ENCODE measurements at regions not wholly inside any gene's neighbourhood (a gene's known extent, or its start where the extent isn't known, plus 50 kb on each side); places are given as distances from the start of the nearest gene placed in this dataset.

DNA sequence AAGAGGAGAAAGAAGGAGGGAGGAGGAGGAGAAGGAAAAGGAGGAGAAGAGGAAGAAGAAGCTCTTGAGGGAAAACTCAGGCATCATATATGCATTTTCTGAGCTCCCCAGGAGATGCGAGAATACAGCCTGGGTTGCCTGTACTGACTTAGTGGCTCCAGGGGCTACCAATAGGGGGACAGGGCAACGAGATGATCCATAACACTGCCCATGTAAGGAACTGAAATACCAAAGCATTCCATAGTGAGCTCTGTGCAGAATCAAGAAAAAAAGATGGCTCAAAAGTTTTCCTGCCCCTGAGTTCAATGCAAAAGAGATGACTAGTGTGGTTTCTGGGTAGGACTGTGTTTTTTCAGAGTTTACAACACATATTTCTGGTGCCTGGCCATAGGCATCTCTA lies 258.7 kb downstream of the ALDH8A1 start:
- CTCF ChIA-PET (ENCODE audit: low intra/inter-chr PET ratio) = no interaction called here

DNA sequence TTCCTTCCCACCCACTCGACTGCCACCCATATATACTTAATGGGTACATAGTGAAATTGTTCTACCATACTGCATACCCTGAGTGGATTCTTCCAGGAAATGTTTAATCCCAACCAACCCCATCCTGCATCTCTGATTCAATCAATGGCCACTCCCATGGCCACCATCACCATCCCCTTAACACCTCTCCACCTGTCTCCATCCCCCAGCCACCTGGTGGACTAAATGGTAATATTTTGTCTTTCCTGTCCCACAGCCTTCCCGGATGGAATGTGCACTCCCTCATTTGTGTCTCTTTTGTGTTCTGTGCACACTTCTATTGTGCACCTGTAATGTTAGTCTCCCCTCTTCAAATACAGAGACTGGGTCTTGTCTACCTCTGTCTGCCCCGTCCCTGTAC lies 259.9 kb downstream of the ALDH8A1 start:
- Histone ChIP-seq H3K9ac (ENCODE audit: insufficient read depth in 1 of 2, low read depth in 2 of 2, low read length in 2 of 2) (no peak overlapping the region), H2AFZ (ENCODE audit: low read depth, low read length) (no peak overlapping the region), H4K20me1 (replicated peaks; ENCODE audit: control insufficient read depth, insufficient read depth, low read length) (no peaks in the 10 kb centered on the region), H3K4me2 (ENCODE audit: insufficient read depth, low read length) (no peak overlapping the region), H3K36me3 (ENCODE audit: control insufficient read depth, insufficient read depth, low read length) (no peaks in the 10 kb centered on the region), H3K79me2 (ENCODE audit: control insufficient read depth, insufficient read depth, low read length) (no peaks in the 10 kb centered on the region), H3K9me3 (replicated peaks; ENCODE audit: control insufficient read depth, insufficient read depth, low read depth, low read length) (no peaks in the 10 kb centered on the region), H3K27me3 (ENCODE audit: control insufficient read depth in 2 of 2, insufficient read depth in 2 of 2, low read length in 2 of 2) (peaks cover 0 to 13% of the 10 kb centered on the region in 2 experiments; a peak in 2 of 5 replicates), H3K4me1 (replicated peaks in 1 of 2; ENCODE audit: control insufficient read depth in 2 of 2, insufficient read depth in 2 of 2, low read length in 2 of 2) (no peaks in the 10 kb centered on the region), H3K9me1 (ENCODE audit: control insufficient read depth, insufficient read depth, low read length) (no peaks in the 10 kb centered on the region), H3K4me3 (no peak overlapping the region), H3K27ac (ENCODE audit: extremely low read depth, low read depth, low read length) (no peak overlapping the region)
- TF ChIP-seq CHD4 (IDR thresholded peaks at IDR 0.05; ENCODE audit: insufficient read depth, insufficient replicate concordance, low read depth, low read length, poor library complexity, severe bottlenecking) = no peak
- intact Hi-C loops (cut with micrococcal nuclease) (no loop called here), in situ Hi-C loops (cut with MboI) (no loop called here)
- WGBS (ENCODE audit: insufficient coverage, low coverage, missing lambda C conversion rate) = 0% methylated on average over 3 of the region's 3 CpGs
- ATAC-seq (no peak), DNase-seq (ENCODE audit: extremely low read depth in 1 of 4, low spot score in 3 of 4) (no peak), FAIRE-seq (no peak)
- POLR2A ChIA-PET = no interaction called here
- CTCF ChIA-PET (ENCODE audit: low intra/inter-chr PET ratio) = interaction anchor here (0.6 kb wide), 1 partner anchor 132 kb away, joined by 4 read pairs; no protein-coding TSS in a partner anchor
- no TSS peak for BruUV-seq (replicated peaks)

More for the DNA sequence above, 258.7 kb downstream of the ALDH8A1 start:
- Histone ChIP-seq H3K9me1 (ENCODE audit: control insufficient read depth, insufficient read depth, low read length) (no peaks in the 10 kb centered on the region), H3K27ac (ENCODE audit: extremely low read depth, low read depth, low read length) (no peak overlapping the region), H3K4me3 (no peak overlapping the region), H3K9ac (ENCODE audit: insufficient read depth in 1 of 2, low read depth in 2 of 2, low read length in 2 of 2) (no peak overlapping the region), H3K4me2 (ENCODE audit: insufficient read depth, low read length) (no peak overlapping the region), H3K4me1 (replicated peaks in 1 of 2; ENCODE audit: control insufficient read depth in 2 of 2, insufficient read depth in 2 of 2, low read length in 2 of 2) (no peaks in the 10 kb centered on the region), H3K27me3 (ENCODE audit: control insufficient read depth in 2 of 2, insufficient read depth in 2 of 2, low read length in 2 of 2) (peaks cover 0 to 13% of the 10 kb centered on the region in 2 experiments; a peak in 2 of 5 replicates), H2AFZ (ENCODE audit: low read depth, low read length) (no peak overlapping the region), H3K79me2 (ENCODE audit: control insufficient read depth, insufficient read depth, low read length) (no peaks in the 10 kb centered on the region), H3K9me3 (replicated peaks; ENCODE audit: control insufficient read depth, insufficient read depth, low read depth, low read length) (no peaks in the 10 kb centered on the region), H3K36me3 (ENCODE audit: control insufficient read depth, insufficient read depth, low read length) (no peaks in the 10 kb centered on the region), H4K20me1 (replicated peaks; ENCODE audit: control insufficient read depth, insufficient read depth, low read length) (no peaks in the 10 kb centered on the region)
- intact Hi-C loops (cut with micrococcal nuclease) = no loop called here
- DNase-seq (ENCODE audit: extremely low read depth in 1 of 4, low spot score in 3 of 4) (no peak), FAIRE-seq (no peak), ATAC-seq (no peak)
- no peak for TF ChIP-seq MYNN (IDR thresholded peaks at IDR 0.05)
- no peak for TF ChIP-seq MYNN (CRISPR knock-in tag; IDR thresholded peaks at IDR 0.05)
- TF ChIP-seq, protein P1, sequence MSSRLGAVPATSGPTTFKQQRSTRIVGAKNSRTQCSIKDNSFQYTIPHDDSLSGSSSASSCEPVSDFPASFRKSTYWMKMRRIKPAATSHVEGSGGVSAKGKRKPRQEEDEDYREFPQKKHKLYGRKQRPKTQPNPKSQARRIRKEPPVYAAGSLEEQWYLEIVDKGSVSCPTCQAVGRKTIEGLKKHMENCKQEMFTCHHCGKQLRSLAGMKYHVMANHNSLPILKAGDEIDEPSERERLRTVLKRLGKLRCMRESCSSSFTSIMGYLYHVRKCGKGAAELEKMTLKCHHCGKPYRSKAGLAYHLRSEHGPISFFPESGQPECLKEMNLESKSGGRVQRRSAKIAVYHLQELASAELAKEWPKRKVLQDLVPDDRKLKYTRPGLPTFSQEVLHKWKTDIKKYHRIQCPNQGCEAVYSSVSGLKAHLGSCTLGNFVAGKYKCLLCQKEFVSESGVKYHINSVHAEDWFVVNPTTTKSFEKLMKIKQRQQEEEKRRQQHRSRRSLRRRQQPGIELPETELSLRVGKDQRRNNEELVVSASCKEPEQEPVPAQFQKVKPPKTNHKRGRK (tag; IDR thresholded peaks at IDR 0.05) = peak; percentile 44; the same call in 1 of the 2 replicates
- BruUV-seq (replicated peaks) = no TSS peak
- in situ Hi-C loops (cut with MboI) = no loop called here
- POLR2A ChIA-PET = interaction anchor here (0.6 to 0.7 kb wide), 3 partner anchors 17 to 517 kb away, joined by 3 read pairs; no protein-coding TSS in a partner anchor
- 4% methylated on average over 2 of the region's 2 CpGs for WGBS (ENCODE audit: insufficient coverage, low coverage, missing lambda C conversion rate)
